GM12878 (cell line): ENCODE measurements at regions not wholly inside any gene's neighbourhood (a gene's known extent, or its start where the extent isn't known, plus 50 kb on each side); places are given as distances from the start of the nearest gene placed in this dataset.

Source experiments
- ATAC-seq: fragments of 200-7000 bp; cut with Tn5 transposase; 3 replicates; pipeline ENCODE4 v1.9.1; 2020; ENCODE audit warnings: mild to moderate bottlenecking, moderate library complexity
- BruUV-seq: library from RNA; stranded (reverse); fragments of 400-500 nt; replicated peaks from 2 replicates; lab custom pipeline; 2021; lab: Mats Ljungman, UMichigan
- CTCF ChIA-PET: fragments of 300-600 bp; sonication (Branson Sonifier 250); formaldehyde crosslinking; extraction: SDS; loops from one replicate; lab custom pipeline; 2021; ENCODE audit warnings: inconsistent platforms; lab: Yijun Ruan, JAX
- POLR2A ChIA-PET: fragments of 350-600 bp; formaldehyde crosslinking; extraction: SDS; loops from one replicate; lab custom pipeline; 2021; ENCODE audit warnings: inconsistent platforms; lab: Charles Lee
- RAD21 ChIA-PET: fragments of 300-600 bp; sonication (Branson Sonifier 250); formaldehyde crosslinking; loops from one replicate; lab custom pipeline; 2023; ENCODE audit warnings: antibody characterized with exemption; ENCODE audit not compliant: unreplicated experiment; lab: Charles Lee
- SMC1A ChIA-PET: fragments of 300-600 bp; sonication (Branson Sonifier 250); formaldehyde crosslinking; loops from one replicate; lab custom pipeline; 2023; ENCODE audit not compliant: unreplicated experiment, uncharacterized antibody; lab: Charles Lee
- DNase-seq: peaks from one replicate; pipeline ENCODE4 v3.0.0-alpha.2; 2011; ENCODE audit warnings: low read depth, low spot score
- FAIRE-seq: peaks from 3 replicates; lab custom pipeline; 2011; peaks lifted over from hg19 to GRCh38; lab: Jason Lieb, UNC
- H2AFZ ChIP-seq: 2 replicates; pipeline ENCODE4 v1.6.0; 2011; ENCODE audit warnings: low read depth, low read length, control low read depth; ENCODE audit not compliant: control insufficient read depth
- H3K27ac ChIP-seq: 2 replicates; pipeline ENCODE4 v1.5.1; 2011; ENCODE audit warnings: control low read depth; ENCODE audit not compliant: control insufficient read depth, insufficient read depth
- H3K27me3 ChIP-seq, 2 experiments: replicated peaks in 1 of 2; 2 replicates each; pipeline versions ENCODE4 v1.6.0 to v1.6.1; 2011; ENCODE audit warnings: low read length in 1 of 2; ENCODE audit not compliant: control insufficient read depth in 2 of 2, insufficient read depth in 2 of 2
- H3K36me3 ChIP-seq, 2 experiments: 2 replicates each; pipeline ENCODE4 v1.5.1; 2011; ENCODE audit warnings: low read length in 1 of 2; ENCODE audit not compliant: control insufficient read depth in 2 of 2, insufficient read depth in 2 of 2
- H3K4me1 ChIP-seq: 2 replicates; pipeline ENCODE4 v1.6.1; 2011; ENCODE audit warnings: mild to moderate bottlenecking, low read length, moderate library complexity, mixed read lengths; ENCODE audit not compliant: control insufficient read depth, insufficient read depth
- H3K4me2 ChIP-seq: 2 replicates; pipeline ENCODE4 v1.6.0; 2011; ENCODE audit warnings: control low read depth; ENCODE audit not compliant: control insufficient read depth, insufficient read depth
- H3K4me3 ChIP-seq: fragments of 200-600 bp; sonication (generic); 2 replicates; pipeline ENCODE4 v1.5.1; 2016
- H3K79me2 ChIP-seq: 2 replicates; pipeline ENCODE4 v1.6.0; 2011; ENCODE audit warnings: low read length; ENCODE audit not compliant: control insufficient read depth, insufficient read depth
- H3K9ac ChIP-seq: 2 replicates; pipeline ENCODE4 v1.8.0; 2011; ENCODE audit warnings: low read length, control low read depth, mixed read lengths; ENCODE audit not compliant: control insufficient read depth, insufficient read depth
- H3K9me3 ChIP-seq: replicated peaks from 3 replicates; pipeline ENCODE4 v1.5.1; 2011; ENCODE audit warnings: mild to moderate bottlenecking, low read length; ENCODE audit not compliant: control insufficient read depth, insufficient read depth
- H4K20me1 ChIP-seq: 2 replicates; pipeline ENCODE4 v1.6.0; 2011; ENCODE audit not compliant: control insufficient read depth, insufficient read depth
- ATF7 ChIP-seq: fragments of 450-650 bp; IDR thresholded peaks from 2 replicates; pipeline ENCODE4 v1.6.1; 2016; ENCODE audit warnings: low read depth, mild to moderate bottlenecking
- JUNB ChIP-seq: IDR thresholded peaks from 2 replicates; pipeline ENCODE4 v1.6.1; 2016; ENCODE audit warnings: antibody characterized with exemption, mild to moderate bottlenecking
- MYB ChIP-seq: fragments of 150-350 bp; IDR thresholded peaks from 2 replicates; pipeline ENCODE4 v1.6.1; 2014; ENCODE audit warnings: mild to moderate bottlenecking, low read depth, low read length, borderline replicate concordance
- RFX5 ChIP-seq: IDR thresholded peaks from 2 replicates; pipeline ENCODE4 v1.6.1; 2011; ENCODE audit warnings: low read depth, low read length, improper control_type of control experiment
- ZNF207 ChIP-seq: fragments of 450-650 bp; IDR thresholded peaks from 2 replicates; pipeline ENCODE4 v1.6.1; 2014; ENCODE audit warnings: antibody characterized with exemption, mild to moderate bottlenecking, borderline replicate concordance
- WGBS: methylation state at CpG from one replicate; pipeline ENCODE4 v1.1.6; 2016; ENCODE audit warnings: low lambda C conversion rate; ENCODE audit not compliant: insufficient replicate concordance, insufficient coverage; ENCODE audit errors: missing lambda C conversion rate; 5-methylcytosine and 5-hydroxymethylcytosine counted together
- in situ Hi-C: fragments of 300-500 bp; cut with MboI; formaldehyde crosslinking; loops from 9 replicates; pipeline ENCODE4 v1.14.3; 2018; ENCODE audit warnings: mixed read lengths
- intact Hi-C: fragments of 100-400 bp; cut with micrococcal nuclease; formaldehyde crosslinking; loops from one replicate; pipeline ENCODE4 v1.14.2; 2022; ENCODE audit not compliant: unreplicated experiment
- TF ChIP-seq, protein P1 (sequence below): fragments of 450-650 bp; IDR thresholded peaks from 2 replicates; pipeline ENCODE4 v1.6.1; 2017; ENCODE audit warnings: mild to moderate bottlenecking, moderate library complexity
- TF ChIP-seq, protein P2 (sequence below): fragments of 450-650 bp; IDR thresholded peaks from 2 replicates; pipeline ENCODE4 v1.6.1; 2014; ENCODE audit warnings: mild to moderate bottlenecking
- TF ChIP-seq, protein P3 (sequence below): IDR thresholded peaks from 2 replicates; pipeline ENCODE4 v1.6.1; 2011; ENCODE audit warnings: low read depth, low read length, improper control_type of control experiment, borderline replicate concordance

DNA sequence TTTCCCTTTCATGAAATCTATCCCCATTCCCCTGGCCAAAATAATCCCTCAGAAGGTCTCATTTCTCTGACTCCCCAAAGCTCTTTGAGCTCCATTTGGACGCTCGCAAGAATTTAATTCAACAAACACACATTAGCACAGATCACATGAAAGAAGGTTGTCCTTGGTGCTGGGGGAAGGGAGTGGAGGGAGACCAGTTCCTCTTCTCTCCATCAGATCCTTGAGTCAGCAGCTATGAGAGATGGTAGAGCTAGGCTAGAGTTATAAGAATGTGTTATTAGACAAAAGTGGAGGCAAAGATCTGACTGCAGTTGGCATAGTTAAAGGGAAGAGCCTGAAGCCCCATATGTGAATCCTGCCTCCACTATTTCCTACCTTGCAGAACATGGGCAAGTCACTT lies 184.2 kb upstream of the CDYL start (continued):
- TF ChIP-seq, protein P1, sequence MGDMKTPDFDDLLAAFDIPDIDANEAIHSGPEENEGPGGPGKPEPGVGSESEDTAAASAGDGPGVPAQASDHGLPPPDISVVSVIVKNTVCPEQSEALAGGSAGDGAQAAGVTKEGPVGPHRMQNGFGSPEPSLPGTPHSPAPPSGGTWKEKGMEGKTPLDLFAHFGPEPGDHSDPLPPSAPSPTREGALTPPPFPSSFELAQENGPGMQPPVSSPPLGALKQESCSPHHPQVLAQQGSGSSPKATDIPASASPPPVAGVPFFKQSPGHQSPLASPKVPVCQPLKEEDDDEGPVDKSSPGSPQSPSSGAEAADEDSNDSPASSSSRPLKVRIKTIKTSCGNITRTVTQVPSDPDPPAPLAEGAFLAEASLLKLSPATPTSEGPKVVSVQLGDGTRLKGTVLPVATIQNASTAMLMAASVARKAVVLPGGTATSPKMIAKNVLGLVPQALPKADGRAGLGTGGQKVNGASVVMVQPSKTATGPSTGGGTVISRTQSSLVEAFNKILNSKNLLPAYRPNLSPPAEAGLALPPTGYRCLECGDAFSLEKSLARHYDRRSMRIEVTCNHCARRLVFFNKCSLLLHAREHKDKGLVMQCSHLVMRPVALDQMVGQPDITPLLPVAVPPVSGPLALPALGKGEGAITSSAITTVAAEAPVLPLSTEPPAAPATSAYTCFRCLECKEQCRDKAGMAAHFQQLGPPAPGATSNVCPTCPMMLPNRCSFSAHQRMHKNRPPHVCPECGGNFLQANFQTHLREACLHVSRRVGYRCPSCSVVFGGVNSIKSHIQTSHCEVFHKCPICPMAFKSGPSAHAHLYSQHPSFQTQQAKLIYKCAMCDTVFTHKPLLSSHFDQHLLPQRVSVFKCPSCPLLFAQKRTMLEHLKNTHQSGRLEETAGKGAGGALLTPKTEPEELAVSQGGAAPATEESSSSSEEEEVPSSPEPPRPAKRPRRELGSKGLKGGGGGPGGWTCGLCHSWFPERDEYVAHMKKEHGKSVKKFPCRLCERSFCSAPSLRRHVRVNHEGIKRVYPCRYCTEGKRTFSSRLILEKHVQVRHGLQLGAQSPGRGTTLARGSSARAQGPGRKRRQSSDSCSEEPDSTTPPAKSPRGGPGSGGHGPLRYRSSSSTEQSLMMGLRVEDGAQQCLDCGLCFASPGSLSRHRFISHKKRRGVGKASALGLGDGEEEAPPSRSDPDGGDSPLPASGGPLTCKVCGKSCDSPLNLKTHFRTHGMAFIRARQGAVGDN, result no peak
- TF ChIP-seq ATF7, result no peak

DNA sequence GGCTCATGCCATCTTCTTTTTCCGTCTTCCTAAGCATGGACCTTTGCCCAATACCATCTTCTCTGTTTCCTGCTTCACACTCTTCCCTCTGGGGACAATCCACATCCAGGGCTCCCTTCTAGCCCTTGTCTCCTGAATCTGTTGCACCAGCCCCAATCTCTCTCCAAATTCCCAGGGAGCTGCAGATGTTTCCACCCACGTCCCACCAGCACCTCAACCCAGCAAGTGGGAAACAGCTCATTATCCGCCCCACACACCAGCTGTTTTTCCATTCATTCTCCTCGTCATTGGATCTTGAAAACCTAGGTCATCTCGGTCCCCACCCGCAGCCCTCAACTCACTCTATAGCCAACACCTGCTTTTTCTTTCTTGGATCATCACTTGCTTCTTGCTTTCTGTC lies 185.0 kb upstream of the CDYL start:
- Histone ChIP-seq H3K4me2 (no peak overlapping the region), H3K27me3 (no peaks in the 10 kb centered on the region), H4K20me1 (no peaks in the 10 kb centered on the region), H3K79me2 (no peaks in the 10 kb centered on the region), H3K9me3 (no peaks in the 10 kb centered on the region), H3K4me3 (no peak overlapping the region), H3K4me1 (no peaks in the 10 kb centered on the region), H3K9ac (no peak overlapping the region), H3K36me3 (no peaks in the 10 kb centered on the region), H3K27ac (no peak overlapping the region)
- BruUV-seq, result no TSS peak
- WGBS, result 23% methylated on average over 6 of the region's 6 CpGs
- CTCF ChIA-PET, result no interaction called here
- FAIRE-seq (no peak), ATAC-seq (no peak), DNase-seq (no peak)
- intact Hi-C loops, result no loop called here
- in situ Hi-C loops, result no loop called here
- RAD21 ChIA-PET, result no interaction called here
- POLR2A ChIA-PET, result no interaction called here
- no peak for TF ChIP-seq RFX5
- TF ChIP-seq, protein P2, sequence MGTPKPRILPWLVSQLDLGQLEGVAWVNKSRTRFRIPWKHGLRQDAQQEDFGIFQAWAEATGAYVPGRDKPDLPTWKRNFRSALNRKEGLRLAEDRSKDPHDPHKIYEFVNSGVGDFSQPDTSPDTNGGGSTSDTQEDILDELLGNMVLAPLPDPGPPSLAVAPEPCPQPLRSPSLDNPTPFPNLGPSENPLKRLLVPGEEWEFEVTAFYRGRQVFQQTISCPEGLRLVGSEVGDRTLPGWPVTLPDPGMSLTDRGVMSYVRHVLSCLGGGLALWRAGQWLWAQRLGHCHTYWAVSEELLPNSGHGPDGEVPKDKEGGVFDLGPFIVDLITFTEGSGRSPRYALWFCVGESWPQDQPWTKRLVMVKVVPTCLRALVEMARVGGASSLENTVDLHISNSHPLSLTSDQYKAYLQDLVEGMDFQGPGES, result no peak
- TF ChIP-seq JUNB, result no peak
- TF ChIP-seq ZNF207, result no peak
- no peak for TF ChIP-seq MYB
- TF ChIP-seq, protein P3, sequence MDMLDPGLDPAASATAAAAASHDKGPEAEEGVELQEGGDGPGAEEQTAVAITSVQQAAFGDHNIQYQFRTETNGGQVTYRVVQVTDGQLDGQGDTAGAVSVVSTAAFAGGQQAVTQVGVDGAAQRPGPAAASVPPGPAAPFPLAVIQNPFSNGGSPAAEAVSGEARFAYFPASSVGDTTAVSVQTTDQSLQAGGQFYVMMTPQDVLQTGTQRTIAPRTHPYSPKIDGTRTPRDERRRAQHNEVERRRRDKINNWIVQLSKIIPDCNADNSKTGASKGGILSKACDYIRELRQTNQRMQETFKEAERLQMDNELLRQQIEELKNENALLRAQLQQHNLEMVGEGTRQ, result no peak
- TF ChIP-seq, all 136 proteins: peak for 0
- SMC1A ChIA-PET, result no interaction called here
- no peak overlapping the region for H2AFZ ChIP-seq
